DOHH2 (cell line): ENCODE measurements at regions not wholly inside any gene's neighbourhood (a gene's known extent, or its start where the extent isn't known, plus 50 kb on each side); places are given as distances from the start of the nearest gene placed in this dataset.

Experiments
- H3F3A ChIP-seq: fragments of 200-600 bp; sonication (generic), shearing (Covaris generic); 2 replicates; pipeline ENCODE4 v1.6.0; 2016; ENCODE audit warnings: antibody characterized with exemption, mild to moderate bottlenecking; ENCODE audit not compliant: control insufficient read depth, insufficient read depth
- H3K27ac ChIP-seq: fragments of 200-600 bp; sonication (generic); 2 replicates; pipeline ENCODE4 v1.5.1; 2014; ENCODE audit warnings: low read depth, mild to moderate bottlenecking, low read length, moderate library complexity
- H3K27me3 ChIP-seq: fragments of 200-600 bp; sonication (generic); 2 replicates; pipeline ENCODE4 v1.6.1; 2014; ENCODE audit warnings: mild to moderate bottlenecking, low read length, mixed read lengths; ENCODE audit not compliant: control insufficient read depth
- H3K36me3 ChIP-seq: fragments of 200-600 bp; sonication (generic); 2 replicates; pipeline ENCODE4 v1.6.1; 2014; ENCODE audit warnings: mild to moderate bottlenecking, low read length, moderate library complexity, mixed read lengths; ENCODE audit not compliant: control insufficient read depth
- H3K4me1 ChIP-seq: fragments of 200-600 bp; sonication (generic); 2 replicates; pipeline ENCODE4 v1.6.1; 2014; ENCODE audit warnings: mild to moderate bottlenecking, low read length, mixed read lengths; ENCODE audit not compliant: control insufficient read depth
- H3K4me2 ChIP-seq: fragments of 200-600 bp; sonication (generic); 2 replicates; pipeline ENCODE4 v1.6.0; 2014; ENCODE audit warnings: mild to moderate bottlenecking, low read length, moderate library complexity
- H3K4me3 ChIP-seq: fragments of 200-600 bp; sonication (generic); 2 replicates; pipeline ENCODE4 v1.5.1; 2014; ENCODE audit warnings: mild to moderate bottlenecking, low read length, mixed read lengths
- H3K79me2 ChIP-seq: fragments of 200-600 bp; sonication (generic); 2 replicates; pipeline ENCODE4 v1.6.1; 2014; ENCODE audit warnings: mild to moderate bottlenecking, low read length, mixed read lengths; ENCODE audit not compliant: control insufficient read depth
- H3K9me2 ChIP-seq: fragments of 200-600 bp; sonication (generic); replicated peaks from 2 replicates; pipeline ENCODE4 v1.6.1; 2014; ENCODE audit warnings: mild to moderate bottlenecking, low read length, mixed read lengths; ENCODE audit not compliant: control insufficient read depth
- H3K9me3 ChIP-seq: fragments of 200-600 bp; sonication (generic); 2 replicates; pipeline ENCODE4 v1.6.1; 2014; ENCODE audit warnings: antibody characterized with exemption, low read length, mixed read lengths; ENCODE audit not compliant: control insufficient read depth, insufficient read depth
- H4K20me1 ChIP-seq: fragments of 200-600 bp; sonication (generic); 2 replicates; pipeline ENCODE4 v1.6.0; 2014; ENCODE audit warnings: low read depth, mild to moderate bottlenecking, antibody characterized with exemption, low read length, moderate library complexity; ENCODE audit not compliant: control insufficient read depth, insufficient read depth
- CTCF ChIP-seq: fragments of 200-600 bp; sonication (generic); IDR thresholded peaks from one replicate; pipeline ENCODE4 v1.5.1; 2014; ENCODE audit warnings: antibody characterized with exemption, mild to moderate bottlenecking, low read depth, low read length; ENCODE audit not compliant: poor library complexity, severe bottlenecking
- EZH2phosphoT487 ChIP-seq: fragments of 200-600 bp; sonication (generic); IDR thresholded peaks from 2 replicates; pipeline ENCODE4 v1.6.1; 2017; ENCODE audit warnings: borderline replicate concordance, mild to moderate bottlenecking, antibody characterized with exemption, low read length, moderate library complexity, mixed read lengths

GRCh38 chr5:109992264-109992915 is 302.7 kb downstream of the MAN2A1 start:
- Histone ChIP-seq H3K9me3 (no peaks in the 10 kb centered on the region), H3F3A (no peaks in the 10 kb centered on the region), H3K4me2 (no peak overlapping the region), H3K79me2 (no peaks in the 10 kb centered on the region), H4K20me1 (no peaks in the 10 kb centered on the region), H3K27ac (no peak overlapping the region), H3K27me3 (no peaks in the 10 kb centered on the region), H3K36me3 (no peaks in the 10 kb centered on the region), H3K4me1 (no peaks in the 10 kb centered on the region), H3K4me3 (no peak overlapping the region), H3K9me2 (no peaks in the 10 kb centered on the region)
- no peak for TF ChIP-seq EZH2phosphoT487
- no peak for TF ChIP-seq CTCF

GRCh38 chr5:109994135-109994534 is 304.4 kb downstream of the MAN2A1 start:
- TF ChIP-seq EZH2phosphoT487 (no peak), CTCF (no peak)
- no peaks in the 10 kb centered on the region for H3K9me2 ChIP-seq

GRCh38 chr5:109996246-109996645 is 306.5 kb downstream of the MAN2A1 start:
- Histone ChIP-seq H3F3A (no peaks in the 10 kb centered on the region), H3K4me3 (no peak overlapping the region), H3K27me3 (no peaks in the 10 kb centered on the region), H4K20me1 (no peaks in the 10 kb centered on the region), H3K36me3 (no peaks in the 10 kb centered on the region), H3K9me2 (no peaks in the 10 kb centered on the region), H3K79me2 (no peaks in the 10 kb centered on the region), H3K9me3 (no peaks in the 10 kb centered on the region), H3K4me1 (no peaks in the 10 kb centered on the region), H3K4me2 (no peak overlapping the region), H3K27ac (no peak overlapping the region)
- TF ChIP-seq EZH2phosphoT487 (no peak), CTCF (no peak)

More at GRCh38 chr5:109994135-109994534, 304.4 kb downstream of the MAN2A1 start:
- Histone ChIP-seq H3K36me3 (no peaks in the 10 kb centered on the region), H3K27ac (no peak overlapping the region), H3K9me3 (no peaks in the 10 kb centered on the region), H4K20me1 (no peaks in the 10 kb centered on the region), H3K4me3 (no peak overlapping the region), H3K4me2 (no peak overlapping the region), H3K27me3 (no peaks in the 10 kb centered on the region), H3K4me1 (no peaks in the 10 kb centered on the region), H3K79me2 (no peaks in the 10 kb centered on the region), H3F3A (no peaks in the 10 kb centered on the region)
